Panc1 (cell line): ENCODE measurements at regions not wholly inside any gene's neighbourhood (a gene's known extent, or its start where the extent isn't known, plus 50 kb on each side); places are given as distances from the start of the nearest gene placed in this dataset.

Experiments
- ATAC-seq: fragments of 200-7000 bp; cut with Tn5 transposase; 2 replicates; pipeline ENCODE4 v1.9.1; 2020; ENCODE audit warnings: mild to moderate bottlenecking, moderate library complexity
- BruUV-seq: library from RNA; stranded (reverse); fragments of 400-500 nt; replicated peaks from 2 replicates; lab custom pipeline; 2021; lab: Mats Ljungman, UMichigan
- CTCF ChIA-PET: fragments of 300-600 bp; sonication (Branson Sonifier 250); formaldehyde crosslinking; loops from one replicate; lab custom pipeline; 2022; ENCODE audit warnings: antibody characterized with exemption; lab: Charles Lee
- POLR2A ChIA-PET: fragments of 300-600 bp; sonication (Branson Sonifier 250); formaldehyde crosslinking; loops from one replicate; lab custom pipeline; 2022; ENCODE audit warnings: antibody characterized with exemption; lab: Charles Lee
- DNase-seq: peaks from one replicate; pipeline ENCODE4 v3.0.0-alpha.2; 2010; ENCODE audit warnings: low read depth, low spot score
- H3K27ac ChIP-seq: 2 replicates; pipeline ENCODE4 v1.5.1; 2011; ENCODE audit warnings: mild to moderate bottlenecking, low read length, inconsistent platforms
- H3K27me3 ChIP-seq: fragments of 200-500 bp; sonication (Bioruptor generic); 2 replicates; pipeline ENCODE4 v1.6.0; 2014; ENCODE audit warnings: low read length, inconsistent platforms; ENCODE audit not compliant: control insufficient read depth, insufficient read depth
- H3K36me3 ChIP-seq: fragments of 200-500 bp; sonication (Bioruptor generic); 2 replicates; pipeline ENCODE4 v1.5.1; 2014; ENCODE audit warnings: inconsistent platforms, mild to moderate bottlenecking, low read length, moderate library complexity; ENCODE audit not compliant: control insufficient read depth, insufficient read depth
- H3K4me1 ChIP-seq: 2 replicates; pipeline ENCODE4 v1.5.1; 2011; ENCODE audit warnings: inconsistent platforms, mild to moderate bottlenecking, low read length, moderate library complexity; ENCODE audit not compliant: control insufficient read depth, insufficient read depth
- H3K4me3 ChIP-seq, 2 experiments: 2 replicates each; pipeline ENCODE4 v1.5.1; 2011 to 2012; ENCODE audit warnings: low read depth in 2 of 2, low read length in 2 of 2, mild to moderate bottlenecking in 2 of 2, inconsistent platforms in 1 of 2, moderate library complexity in 1 of 2
- H3K9me3 ChIP-seq: fragments of 200-500 bp; sonication (Bioruptor generic); 2 replicates; pipeline ENCODE4 v1.5.1; 2014; ENCODE audit warnings: low read depth, mild to moderate bottlenecking, inconsistent platforms, low read length, moderate library complexity; ENCODE audit not compliant: control insufficient read depth, insufficient read depth
- POLR2AphosphoS5 ChIP-seq: IDR thresholded peaks from 2 replicates; pipeline ENCODE4 v1.6.1; 2012; ENCODE audit warnings: mild to moderate bottlenecking, low read depth, low read length, moderate library complexity
- REST ChIP-seq, 2 experiments: IDR thresholded peaks; 2 replicates each; pipeline ENCODE4 v1.6.1; 2011 to 2012; ENCODE audit warnings: low read depth in 2 of 2, control low read depth in 1 of 2, low read length in 1 of 2, mild to moderate bottlenecking in 1 of 2, moderate library complexity in 1 of 2; ENCODE audit not compliant: insufficient read depth in 1 of 2
- SIN3A ChIP-seq: IDR thresholded peaks from 2 replicates; pipeline ENCODE4 v1.6.1; 2012; ENCODE audit warnings: low read depth, mild to moderate bottlenecking, low read length, moderate library complexity, borderline replicate concordance; ENCODE audit not compliant: insufficient read depth
- TCF7L2 ChIP-seq: IDR thresholded peaks from 2 replicates; pipeline ENCODE4 v1.6.1; 2011; ENCODE audit warnings: mild to moderate bottlenecking, low read depth, low read length, inconsistent platforms
- in situ Hi-C: cut with HindIII; loops from 2 replicates; pipeline ENCODE4 v1.10.0; 2016; ENCODE audit warnings: low sequenced_read_pairs, low pct_unique_long_range_greater_than_20kb
- intact Hi-C: fragments of 100-400 bp; cut with micrococcal nuclease; formaldehyde crosslinking; loops from one replicate; pipeline ENCODE4 v1.10.0; 2022; ENCODE audit not compliant: unreplicated experiment
- TF ChIP-seq, protein P1 (sequence below): fragments of 450-650 bp; IDR thresholded peaks from 2 replicates; pipeline ENCODE4 v1.5.1; 2017; ENCODE audit warnings: mild to moderate bottlenecking

GRCh38 chr12:87766044-87766443 lies 263.2 kb downstream of the C12orf50 start:
- Histone ChIP-seq H3K9me3 (no peaks in the 10 kb centered on the region), H3K4me3 (no peak overlapping the region), H3K36me3 (no peaks in the 10 kb centered on the region), H3K27ac (no peak overlapping the region), H3K4me1 (no peaks in the 10 kb centered on the region), H3K27me3 (no peaks in the 10 kb centered on the region)
- ChIA-PET CTCF (no interaction called here), POLR2A (no interaction called here)
- BruUV-seq = no TSS peak
- DNase-seq (no peak), ATAC-seq (no peak)
- intact Hi-C loops (no loop called here), in situ Hi-C loops (no loop called here)
- TF ChIP-seq TCF7L2 = no peak
- no peak for TF ChIP-seq REST (IDR thresholded peaks at IDR 0.05; ENCODE audit: insufficient read depth in 1 of 2, low read depth in 2 of 2, low read length in 1 of 2)
- TF ChIP-seq SIN3A = no peak

DNA sequence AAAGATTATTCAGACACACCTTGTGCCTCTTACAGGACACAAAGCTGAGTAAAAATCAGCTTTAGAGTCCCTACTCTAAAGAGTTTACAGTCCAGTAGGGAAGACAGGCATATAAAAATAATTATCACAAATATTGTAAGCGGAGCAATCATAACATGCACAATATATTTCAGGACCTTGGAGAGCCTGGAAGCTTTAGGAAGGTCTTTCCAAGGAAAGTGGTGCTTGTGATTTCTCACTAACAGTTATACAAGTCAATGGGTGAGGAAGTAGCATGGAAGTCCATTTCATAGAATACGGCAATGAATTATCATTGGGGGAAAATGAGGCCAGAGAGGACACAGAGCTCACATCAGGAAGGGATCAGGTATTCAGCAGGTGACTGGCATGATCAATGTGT lies 268.3 kb downstream of the C12orf50 start:
- Histone ChIP-seq H3K27me3 (no peaks in the 10 kb centered on the region), H3K9me3 (no peaks in the 10 kb centered on the region), H3K4me3 (no peak overlapping the region), H3K4me1 (no peaks in the 10 kb centered on the region), H3K36me3 (no peaks in the 10 kb centered on the region), H3K27ac (no peak overlapping the region)
- POLR2A ChIA-PET = no interaction called here
- no TSS peak for BruUV-seq
- intact Hi-C loops = no loop called here
- ATAC-seq (no peak), DNase-seq (no peak)
- TF ChIP-seq REST (IDR thresholded peaks at IDR 0.05; ENCODE audit: insufficient read depth in 1 of 2, low read depth in 2 of 2, low read length in 1 of 2) (peak in 1 of 2 experiments; percentile 66; a peak in 2 of 4 replicates), TCF7L2 (no peak), SIN3A (no peak), POLR2AphosphoS5 (no peak)
- TF ChIP-seq, protein P1, sequence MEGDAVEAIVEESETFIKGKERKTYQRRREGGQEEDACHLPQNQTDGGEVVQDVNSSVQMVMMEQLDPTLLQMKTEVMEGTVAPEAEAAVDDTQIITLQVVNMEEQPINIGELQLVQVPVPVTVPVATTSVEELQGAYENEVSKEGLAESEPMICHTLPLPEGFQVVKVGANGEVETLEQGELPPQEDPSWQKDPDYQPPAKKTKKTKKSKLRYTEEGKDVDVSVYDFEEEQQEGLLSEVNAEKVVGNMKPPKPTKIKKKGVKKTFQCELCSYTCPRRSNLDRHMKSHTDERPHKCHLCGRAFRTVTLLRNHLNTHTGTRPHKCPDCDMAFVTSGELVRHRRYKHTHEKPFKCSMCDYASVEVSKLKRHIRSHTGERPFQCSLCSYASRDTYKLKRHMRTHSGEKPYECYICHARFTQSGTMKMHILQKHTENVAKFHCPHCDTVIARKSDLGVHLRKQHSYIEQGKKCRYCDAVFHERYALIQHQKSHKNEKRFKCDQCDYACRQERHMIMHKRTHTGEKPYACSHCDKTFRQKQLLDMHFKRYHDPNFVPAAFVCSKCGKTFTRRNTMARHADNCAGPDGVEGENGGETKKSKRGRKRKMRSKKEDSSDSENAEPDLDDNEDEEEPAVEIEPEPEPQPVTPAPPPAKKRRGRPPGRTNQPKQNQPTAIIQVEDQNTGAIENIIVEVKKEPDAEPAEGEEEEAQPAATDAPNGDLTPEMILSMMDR = no peak
- in situ Hi-C loops = no loop called here
- CTCF ChIA-PET = no interaction called here
